ENCODE measurements at regions not wholly inside any gene's neighbourhood (a gene's known extent, or its start where the extent isn't known, plus 50 kb on each side); places are given as distances from the start of the nearest gene placed in this dataset.

DNA sequence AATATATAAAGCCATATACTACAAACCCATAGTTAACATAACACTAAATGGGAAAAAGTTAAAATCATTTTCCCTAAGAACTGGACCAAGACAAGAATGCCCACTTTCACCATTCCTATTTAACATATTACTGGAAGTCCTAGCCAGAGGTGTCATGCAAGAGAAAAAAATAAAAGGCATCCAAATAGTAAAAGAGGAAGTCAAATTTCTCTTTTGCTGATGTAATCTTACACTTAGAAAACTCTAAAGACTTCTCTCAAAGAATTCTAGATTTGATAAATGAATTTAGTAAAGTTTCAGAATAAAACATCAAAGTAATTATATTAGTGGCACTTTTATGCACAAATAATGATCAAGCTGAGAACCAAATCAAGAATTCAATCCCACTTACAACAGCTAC lies 678.9 kb upstream of the SLITRK5 start:
- DNase-seq (ENCODE audit: low spot score) = no peak
- TF ChIP-seq, protein P1, sequence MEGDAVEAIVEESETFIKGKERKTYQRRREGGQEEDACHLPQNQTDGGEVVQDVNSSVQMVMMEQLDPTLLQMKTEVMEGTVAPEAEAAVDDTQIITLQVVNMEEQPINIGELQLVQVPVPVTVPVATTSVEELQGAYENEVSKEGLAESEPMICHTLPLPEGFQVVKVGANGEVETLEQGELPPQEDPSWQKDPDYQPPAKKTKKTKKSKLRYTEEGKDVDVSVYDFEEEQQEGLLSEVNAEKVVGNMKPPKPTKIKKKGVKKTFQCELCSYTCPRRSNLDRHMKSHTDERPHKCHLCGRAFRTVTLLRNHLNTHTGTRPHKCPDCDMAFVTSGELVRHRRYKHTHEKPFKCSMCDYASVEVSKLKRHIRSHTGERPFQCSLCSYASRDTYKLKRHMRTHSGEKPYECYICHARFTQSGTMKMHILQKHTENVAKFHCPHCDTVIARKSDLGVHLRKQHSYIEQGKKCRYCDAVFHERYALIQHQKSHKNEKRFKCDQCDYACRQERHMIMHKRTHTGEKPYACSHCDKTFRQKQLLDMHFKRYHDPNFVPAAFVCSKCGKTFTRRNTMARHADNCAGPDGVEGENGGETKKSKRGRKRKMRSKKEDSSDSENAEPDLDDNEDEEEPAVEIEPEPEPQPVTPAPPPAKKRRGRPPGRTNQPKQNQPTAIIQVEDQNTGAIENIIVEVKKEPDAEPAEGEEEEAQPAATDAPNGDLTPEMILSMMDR (conservative IDR thresholded peaks at IDR 0.05; ENCODE audit: low read depth) = no peak
- no peak overlapping the region for H3K27ac ChIP-seq
- ChIA-PET CTCF (no interaction called here), POLR2A (ENCODE audit: low non-redundant PET) (no interaction called here)

DNA sequence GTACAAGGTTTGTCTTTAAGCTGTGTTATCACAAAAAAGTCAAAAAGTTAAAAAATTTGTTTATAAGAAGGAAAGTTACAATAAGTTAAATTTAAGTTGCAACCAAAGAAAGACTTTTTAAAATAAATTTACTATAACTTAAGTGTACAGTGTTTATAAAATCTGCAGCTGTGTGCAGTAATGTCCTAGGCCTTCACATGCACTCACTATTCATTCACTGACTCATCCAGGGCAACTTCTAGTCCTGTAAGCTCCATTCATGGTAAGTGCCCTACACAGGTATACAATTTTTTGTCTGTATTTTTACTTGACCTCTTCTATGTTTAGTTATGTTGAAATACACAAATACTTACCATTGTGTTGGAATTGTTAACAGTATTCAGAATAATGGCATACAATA lies 667.9 kb upstream of the SLITRK5 start:
- ChIA-PET POLR2A (ENCODE audit: low non-redundant PET) (no interaction called here), CTCF (no interaction called here)
- no peak overlapping the region for H3K27ac ChIP-seq
- DNase-seq (ENCODE audit: low spot score) = no peak
- TF ChIP-seq, protein P1 (conservative IDR thresholded peaks at IDR 0.05; ENCODE audit: low read depth) = no peak

DNA sequence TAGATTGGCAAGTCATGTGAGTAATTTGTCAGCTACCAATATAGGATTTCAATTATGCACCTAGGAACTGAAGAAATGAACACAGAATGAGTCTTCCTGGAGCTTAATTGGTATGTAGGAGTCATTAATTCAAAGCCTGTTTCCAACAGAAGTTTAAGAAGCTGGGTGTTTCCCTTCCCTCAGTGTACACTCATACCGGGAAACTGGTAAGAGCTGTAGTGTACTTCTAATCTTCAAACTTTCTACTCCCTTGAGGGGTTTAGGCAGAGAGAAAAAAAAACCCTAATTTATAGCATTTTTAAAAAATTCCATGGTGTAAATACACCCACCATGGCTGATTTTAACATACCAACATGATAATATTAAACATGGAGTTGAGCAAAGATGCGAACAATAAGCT lies 665.7 kb upstream of the SLITRK5 start:
- CTCF ChIA-PET = no interaction called here

DNA sequence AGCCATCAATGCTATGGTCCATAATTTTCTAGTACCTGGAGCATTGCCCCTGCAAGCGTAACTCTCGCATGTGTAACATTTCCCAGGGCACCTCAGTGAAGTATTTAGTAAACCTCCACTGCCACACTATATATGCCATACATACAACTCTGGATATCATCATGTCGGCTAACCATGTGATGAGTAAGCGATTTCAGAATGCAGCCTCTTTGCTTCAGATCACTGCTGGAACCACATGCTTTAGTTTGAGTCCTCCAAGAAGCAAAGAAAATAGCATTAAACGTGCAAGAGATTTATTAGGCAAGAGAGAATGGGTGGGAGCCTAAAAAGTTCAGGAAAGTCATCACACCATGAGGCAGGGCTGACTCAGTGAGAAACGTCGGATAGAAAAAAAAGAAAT lies 635.6 kb upstream of the SLITRK5 start:
- TF ChIP-seq, protein P1 (conservative IDR thresholded peaks at IDR 0.05; ENCODE audit: low read depth) = no peak
- ChIA-PET POLR2A (ENCODE audit: low non-redundant PET) (no interaction called here), CTCF (no interaction called here)
- H3K27ac ChIP-seq = no peak overlapping the region
- DNase-seq (ENCODE audit: low spot score) = no peak

More for the DNA sequence above, 665.7 kb upstream of the SLITRK5 start:
- POLR2A ChIA-PET (ENCODE audit: low non-redundant PET) = no interaction called here
- TF ChIP-seq, protein P1 (conservative IDR thresholded peaks at IDR 0.05; ENCODE audit: low read depth) = no peak
- no peak for DNase-seq (ENCODE audit: low spot score)
- no peak overlapping the region for H3K27ac ChIP-seq

DNA sequence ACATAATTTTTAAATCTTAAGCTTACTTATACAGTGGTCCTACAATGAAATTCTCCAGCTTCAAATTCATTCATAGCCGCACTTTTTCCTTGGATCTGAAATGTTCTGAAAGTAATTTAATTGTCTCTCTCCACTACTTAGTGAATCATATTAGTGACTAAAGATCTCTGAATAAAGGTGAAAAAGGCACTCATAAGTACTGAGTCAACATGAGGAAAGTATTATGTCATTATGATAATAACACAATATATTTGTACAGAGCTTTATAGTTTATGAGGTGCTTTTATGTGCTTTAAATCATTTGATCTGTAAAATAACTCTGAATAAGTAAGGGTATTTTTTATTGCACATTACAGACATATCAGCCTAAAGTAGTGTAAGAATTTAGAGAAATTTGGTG lies 628.2 kb upstream of the SLITRK5 start:
- TF ChIP-seq, protein P1 (conservative IDR thresholded peaks at IDR 0.05; ENCODE audit: low read depth) = no peak
- no peak overlapping the region for H3K27ac ChIP-seq
- peak; percentile 3 for DNase-seq (ENCODE audit: low spot score)
- CTCF ChIA-PET = no interaction called here
- POLR2A ChIA-PET (ENCODE audit: low non-redundant PET) = no interaction called here

DNA sequence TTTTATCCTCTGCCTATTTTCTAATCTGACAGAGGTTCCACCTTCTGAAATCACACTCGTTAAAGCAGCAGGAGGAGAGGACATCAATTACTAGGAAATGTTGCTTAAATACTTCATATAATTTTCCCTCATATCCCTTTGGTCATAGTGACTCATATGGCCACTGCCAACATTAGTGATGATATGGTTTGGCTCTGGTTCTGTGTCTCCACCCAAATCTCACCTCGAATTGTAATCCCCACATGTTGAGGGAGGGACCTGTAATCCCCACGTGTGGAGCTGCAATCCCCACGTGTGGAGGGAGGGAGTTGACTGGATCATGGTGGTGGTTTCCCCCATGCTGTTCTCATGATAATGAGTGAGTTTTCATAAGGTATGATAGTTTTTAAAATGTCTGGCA lies 618.4 kb upstream of the SLITRK5 start:
- no peak overlapping the region for H3K27ac ChIP-seq
- DNase-seq (ENCODE audit: low spot score) = no peak
- CTCF ChIA-PET = no interaction called here
- POLR2A ChIA-PET (ENCODE audit: low non-redundant PET) = no interaction called here
- TF ChIP-seq, protein P1 (conservative IDR thresholded peaks at IDR 0.05; ENCODE audit: low read depth) = no peak
